DND-41 (cell line): ENCODE measurements at regions not wholly inside any gene's neighbourhood (a gene's known extent, or its start where the extent isn't known, plus 50 kb on each side); places are given as distances from the start of the nearest gene placed in this dataset.

Source experiments
- ATAC-seq: fragments of 200-7000 bp; cut with Tn5 transposase; 3 replicates; pipeline ENCODE4 v1.9.1; 2021; ENCODE audit warnings: low read depth; ENCODE audit not compliant: insufficient read depth
- DNase-seq: peaks from one replicate; pipeline ENCODE4 v3.0.0-alpha.2; 2020
- H2AFZ ChIP-seq: 2 replicates; pipeline ENCODE4 v1.6.0; 2012; ENCODE audit warnings: low read depth, low read length
- H3K27ac ChIP-seq: 2 replicates; pipeline ENCODE4 v1.5.1; 2012; ENCODE audit warnings: low read length, inconsistent platforms
- H3K27me3 ChIP-seq: fragments of 200-600 bp; sonication (generic); 2 replicates; pipeline ENCODE4 v1.6.0; 2012; ENCODE audit warnings: low read length, mild to moderate bottlenecking, inconsistent platforms; ENCODE audit not compliant: insufficient read depth, poor library complexity
- H3K36me3 ChIP-seq: 2 replicates; pipeline ENCODE4 v1.5.1; 2012; ENCODE audit warnings: low read length, inconsistent platforms; ENCODE audit not compliant: insufficient read depth
- H3K4me1 ChIP-seq: 2 replicates; pipeline ENCODE4 v1.5.1; 2012; ENCODE audit warnings: mild to moderate bottlenecking, low read length; ENCODE audit not compliant: insufficient read depth
- H3K4me2 ChIP-seq: 2 replicates; pipeline ENCODE4 v1.6.0; 2012; ENCODE audit warnings: mild to moderate bottlenecking, moderate library complexity, low read length, inconsistent platforms; ENCODE audit not compliant: insufficient read depth
- H3K4me3 ChIP-seq, 2 experiments: fragments of 200-600 bp in 1 of 2; shearing (Covaris generic) in 1 of 2; 2 replicates each; pipeline ENCODE4 v1.5.1; 2012 to 2016; ENCODE audit warnings: inconsistent platforms in 2 of 2, low read length in 2 of 2, mild to moderate bottlenecking in 2 of 2, low read depth in 1 of 2, moderate library complexity in 1 of 2
- H3K79me2 ChIP-seq: 2 replicates; pipeline ENCODE4 v1.6.0; 2012; ENCODE audit warnings: low read length, inconsistent platforms; ENCODE audit not compliant: insufficient read depth
- H3K9ac ChIP-seq: 2 replicates; pipeline ENCODE4 v1.6.0; 2012; ENCODE audit warnings: low read depth, mild to moderate bottlenecking, inconsistent platforms, low read length, moderate library complexity
- H3K9me3 ChIP-seq: 2 replicates; pipeline ENCODE4 v1.5.1; 2012; ENCODE audit warnings: low read length, moderate library complexity, mild to moderate bottlenecking, inconsistent platforms; ENCODE audit not compliant: insufficient read depth, severe bottlenecking
- H4K20me1 ChIP-seq: 2 replicates; pipeline ENCODE4 v1.6.0; 2012; ENCODE audit warnings: low read length; ENCODE audit not compliant: insufficient read depth
- EZH2 ChIP-seq: IDR thresholded peaks from 3 replicates; pipeline ENCODE4 v1.6.1; 2012; ENCODE audit warnings: borderline replicate concordance, low read depth, mild to moderate bottlenecking, moderate library complexity, low read length, inconsistent platforms; ENCODE audit not compliant: severe bottlenecking
- TF ChIP-seq, protein P1 (sequence below): IDR thresholded peaks from 2 replicates; pipeline ENCODE4 v1.5.1; 2012; ENCODE audit warnings: borderline replicate concordance, low read length, moderate library complexity, mild to moderate bottlenecking; ENCODE audit not compliant: poor library complexity, severe bottlenecking; ENCODE audit errors: extremely low read depth

- Histone ChIP-seq H3K4me1 (no peaks in the 10 kb centered on the region), H3K4me2 (no peak overlapping the region), H3K9ac (no peak overlapping the region), H3K9me3 (no peaks in the 10 kb centered on the region), H3K36me3 (no peaks in the 10 kb centered on the region), H3K27ac (no peak overlapping the region), H3K27me3 (no peaks in the 10 kb centered on the region), H2AFZ (no peak overlapping the region), H3K4me3 (no peak overlapping the region), H3K79me2 (no peaks in the 10 kb centered on the region), H4K20me1 (no peaks in the 10 kb centered on the region)
- ATAC-seq: 0 out of 3 replicates have a peak, but pooled peaks have one; percentile 35
- TF ChIP-seq EZH2: no peak
- TF ChIP-seq, protein P1, sequence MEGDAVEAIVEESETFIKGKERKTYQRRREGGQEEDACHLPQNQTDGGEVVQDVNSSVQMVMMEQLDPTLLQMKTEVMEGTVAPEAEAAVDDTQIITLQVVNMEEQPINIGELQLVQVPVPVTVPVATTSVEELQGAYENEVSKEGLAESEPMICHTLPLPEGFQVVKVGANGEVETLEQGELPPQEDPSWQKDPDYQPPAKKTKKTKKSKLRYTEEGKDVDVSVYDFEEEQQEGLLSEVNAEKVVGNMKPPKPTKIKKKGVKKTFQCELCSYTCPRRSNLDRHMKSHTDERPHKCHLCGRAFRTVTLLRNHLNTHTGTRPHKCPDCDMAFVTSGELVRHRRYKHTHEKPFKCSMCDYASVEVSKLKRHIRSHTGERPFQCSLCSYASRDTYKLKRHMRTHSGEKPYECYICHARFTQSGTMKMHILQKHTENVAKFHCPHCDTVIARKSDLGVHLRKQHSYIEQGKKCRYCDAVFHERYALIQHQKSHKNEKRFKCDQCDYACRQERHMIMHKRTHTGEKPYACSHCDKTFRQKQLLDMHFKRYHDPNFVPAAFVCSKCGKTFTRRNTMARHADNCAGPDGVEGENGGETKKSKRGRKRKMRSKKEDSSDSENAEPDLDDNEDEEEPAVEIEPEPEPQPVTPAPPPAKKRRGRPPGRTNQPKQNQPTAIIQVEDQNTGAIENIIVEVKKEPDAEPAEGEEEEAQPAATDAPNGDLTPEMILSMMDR: no peak
- no peak for DNase-seq
Measured at GRCh38 chr4:128560754-128561495, 248.6 kb upstream of the JADE1 start.

DNA sequence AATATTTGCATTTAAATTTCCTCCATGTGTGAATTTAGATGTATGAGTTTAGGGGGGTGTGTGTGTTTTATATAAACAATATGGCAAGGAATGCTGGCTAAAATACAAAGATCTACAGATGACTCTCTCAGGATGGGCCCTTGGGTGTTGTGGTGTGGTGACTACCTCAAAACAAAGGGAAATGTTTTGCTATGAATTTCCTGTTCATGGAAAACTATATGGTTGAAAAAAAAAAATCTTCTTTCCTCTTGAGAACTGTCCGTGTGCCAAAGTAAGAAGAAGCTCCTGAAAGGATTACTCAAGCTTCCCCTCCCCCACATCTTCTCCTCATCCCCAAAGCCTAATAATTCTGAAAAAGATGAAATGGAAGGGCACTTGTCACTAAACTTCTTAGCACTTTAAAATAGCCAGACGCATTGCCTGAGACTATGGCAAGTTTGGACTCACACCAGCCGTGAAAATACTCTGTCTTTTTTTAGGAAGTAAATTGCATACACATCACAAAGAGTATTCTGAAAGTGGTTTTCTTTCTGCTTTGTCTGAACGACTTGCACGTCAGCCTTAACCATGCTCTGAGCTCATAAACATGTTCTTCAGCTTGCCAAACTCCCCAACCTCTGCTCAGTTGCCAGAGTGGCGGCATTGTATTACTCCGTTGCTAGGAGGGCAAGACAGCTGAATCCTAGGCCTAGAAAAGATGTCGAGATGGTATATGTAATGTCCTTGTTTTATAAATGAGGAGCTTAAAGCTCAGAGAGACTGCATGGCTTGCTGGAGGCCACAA, 250.4 kb upstream of the JADE1 start:
- TF ChIP-seq, protein P1: no peak
- no peak for TF ChIP-seq EZH2
- no peaks in the 10 kb centered on the region for H3K36me3 ChIP-seq
- no peaks in the 10 kb centered on the region for H3K79me2 ChIP-seq
- no peak for DNase-seq
- no peak overlapping the region for H3K4me3 ChIP-seq
- no peak overlapping the region for H3K27ac ChIP-seq
- H3K4me2 ChIP-seq: no peak overlapping the region
- no peaks in the 10 kb centered on the region for H4K20me1 ChIP-seq
- no peaks in the 10 kb centered on the region for H3K27me3 ChIP-seq
- H3K9ac ChIP-seq: no peak overlapping the region
- no peak for ATAC-seq
- H2AFZ ChIP-seq: no peak overlapping the region
- H3K9me3 ChIP-seq: no peaks in the 10 kb centered on the region
- peaks cover under 1% of the 10 kb centered on the region for H3K4me1 ChIP-seq

GRCh38 chr4:128556756-128557155, 252.7 kb upstream of the JADE1 start:
- Histone ChIP-seq H3K9me3 (peaks cover 1% of the 10 kb centered on the region), H3K9ac (no peak overlapping the region), H3K36me3 (no peaks in the 10 kb centered on the region), H3K4me3 (no peak overlapping the region), H2AFZ (no peak overlapping the region), H3K4me1 (peaks cover 13% of the 10 kb centered on the region), H3K27me3 (no peaks in the 10 kb centered on the region), H3K4me2 (no peak overlapping the region), H4K20me1 (no peaks in the 10 kb centered on the region), H3K79me2 (no peaks in the 10 kb centered on the region), H3K27ac (no peak overlapping the region)
- TF ChIP-seq, protein P1: no peak
- TF ChIP-seq EZH2: no peak
- DNase-seq: no peak
- no peak for ATAC-seq
